ENCODE measurements at regions not wholly inside any gene's neighbourhood (a gene's known extent, or its start where the extent isn't known, plus 50 kb on each side); places are given as distances from the start of the nearest gene placed in this dataset.

DNA sequence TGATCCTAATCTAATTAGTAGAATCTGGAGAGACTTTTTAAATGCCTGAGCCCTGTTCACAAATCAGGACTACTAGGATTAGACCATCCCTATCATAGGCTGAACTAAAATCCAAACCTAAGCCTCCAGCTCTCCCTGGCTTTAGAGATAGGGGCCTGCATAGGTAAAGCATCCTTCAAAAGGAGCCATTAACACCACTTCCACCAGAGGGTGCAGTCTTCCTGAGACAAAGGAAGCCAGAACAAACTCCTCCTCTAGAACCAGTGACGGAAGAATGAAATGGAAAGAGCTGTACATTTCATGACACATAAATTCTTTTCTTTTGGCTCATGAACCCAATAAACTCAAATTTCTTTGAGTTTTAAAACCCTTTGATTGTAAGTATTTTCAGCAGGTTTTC, 291.2 kb upstream of the ADGRB3 start:
- Histone ChIP-seq H3K4me2 (no peak overlapping the region), H3K4me1 (no peaks in the 10 kb centered on the region), H3K4me3 (no peak overlapping the region), H3K27ac (no peak overlapping the region), H3K9me3 (no peaks in the 10 kb centered on the region)
- 33% methylated on average over 1 of the region's 1 CpG for WGBS (ENCODE audit: missing lambda C conversion rate)
- DNase-seq (ENCODE audit: low read depth in 1 of 2, low spot score in 1 of 2) (peak; percentile 1 to 48), FAIRE-seq (no peak), ATAC-seq (peak in 1 of 2 experiments; percentile 60; a peak in 2 of 6 replicates)
- POLR2A ChIA-PET, result no interaction called here
- CTCF ChIA-PET, result no interaction called here
- TF ChIP-seq ELK1 (IDR thresholded peaks at IDR 0.05; ENCODE audit: low read depth, low read length) (no peak), CHD4 (IDR thresholded peaks at IDR 0.05; ENCODE audit: borderline replicate concordance) (no peak), EHMT2 (IDR thresholded peaks at IDR 0.05; ENCODE audit: low read depth) (no peak), FOXS1 (CRISPR knock-in tag; IDR thresholded peaks at IDR 0.05) (no peak), RAD21 (conservative IDR thresholded peaks at IDR 0.05 in 1 of 2, IDR thresholded peaks at IDR 0.05 in 1 of 2) (peak in 1 of 2 experiments; percentile 16; a peak in 1 of 5 replicates)

GRCh38 chr6:68342286-68342685, 292.8 kb upstream of the ADGRB3 start:
- CTCF ChIA-PET, result no interaction called here
- FAIRE-seq (no peak), DNase-seq (ENCODE audit: low read depth in 1 of 2, low spot score in 1 of 2) (no peak), ATAC-seq (no peak)
- Histone ChIP-seq H3K9me3 (no peaks in the 10 kb centered on the region), H3K27ac (no peak overlapping the region), H3K4me2 (no peak overlapping the region), H3K4me1 (no peaks in the 10 kb centered on the region), H3K4me3 (no peak overlapping the region)
- POLR2A ChIA-PET, result no interaction called here
- no peak for TF ChIP-seq HOXB5 (CRISPR knock-in tag; IDR thresholded peaks at IDR 0.05)
- no peak for TF ChIP-seq POLR2A (IDR thresholded peaks at IDR 0.05; ENCODE audit: low read length)
- WGBS (ENCODE audit: missing lambda C conversion rate), result 10% methylated on average over 1 of the region's 1 CpG

- no peak for FAIRE-seq
- Histone ChIP-seq H3K9me3 (no peaks in the 10 kb centered on the region), H3K4me3 (no peak overlapping the region), H3K4me2 (no peak overlapping the region), H3K4me1 (no peaks in the 10 kb centered on the region), H3K27ac (no peak overlapping the region)
- no peak for ATAC-seq
- TF ChIP-seq ZNF302 (CRISPR knock-in tag; IDR thresholded peaks at IDR 0.05) (no peak), NFE2L2 (conservative IDR thresholded peaks at IDR 0.05; ENCODE audit: low read length) (no peak), SREBF2 (IDR thresholded peaks at IDR 0.05) (no peak), NPAS2 (CRISPR knock-in tag; IDR thresholded peaks at IDR 0.05; ENCODE audit: borderline replicate concordance) (no peak), HEYL (CRISPR knock-in tag; IDR thresholded peaks at IDR 0.05) (no peak), HOXB13 (CRISPR knock-in tag; IDR thresholded peaks at IDR 0.05; ENCODE audit: low read depth) (no peak), MYC (IDR thresholded peaks at IDR 0.05; ENCODE audit: borderline replicate concordance, low read length) (no peak), MAFK (IDR thresholded peaks at IDR 0.05; ENCODE audit: partially characterized antibody) (no peak), JUN (IDR thresholded peaks at IDR 0.05) (no peak), CBX8 (IDR thresholded peaks at IDR 0.05) (no peak)
- TF ChIP-seq, protein P1, sequence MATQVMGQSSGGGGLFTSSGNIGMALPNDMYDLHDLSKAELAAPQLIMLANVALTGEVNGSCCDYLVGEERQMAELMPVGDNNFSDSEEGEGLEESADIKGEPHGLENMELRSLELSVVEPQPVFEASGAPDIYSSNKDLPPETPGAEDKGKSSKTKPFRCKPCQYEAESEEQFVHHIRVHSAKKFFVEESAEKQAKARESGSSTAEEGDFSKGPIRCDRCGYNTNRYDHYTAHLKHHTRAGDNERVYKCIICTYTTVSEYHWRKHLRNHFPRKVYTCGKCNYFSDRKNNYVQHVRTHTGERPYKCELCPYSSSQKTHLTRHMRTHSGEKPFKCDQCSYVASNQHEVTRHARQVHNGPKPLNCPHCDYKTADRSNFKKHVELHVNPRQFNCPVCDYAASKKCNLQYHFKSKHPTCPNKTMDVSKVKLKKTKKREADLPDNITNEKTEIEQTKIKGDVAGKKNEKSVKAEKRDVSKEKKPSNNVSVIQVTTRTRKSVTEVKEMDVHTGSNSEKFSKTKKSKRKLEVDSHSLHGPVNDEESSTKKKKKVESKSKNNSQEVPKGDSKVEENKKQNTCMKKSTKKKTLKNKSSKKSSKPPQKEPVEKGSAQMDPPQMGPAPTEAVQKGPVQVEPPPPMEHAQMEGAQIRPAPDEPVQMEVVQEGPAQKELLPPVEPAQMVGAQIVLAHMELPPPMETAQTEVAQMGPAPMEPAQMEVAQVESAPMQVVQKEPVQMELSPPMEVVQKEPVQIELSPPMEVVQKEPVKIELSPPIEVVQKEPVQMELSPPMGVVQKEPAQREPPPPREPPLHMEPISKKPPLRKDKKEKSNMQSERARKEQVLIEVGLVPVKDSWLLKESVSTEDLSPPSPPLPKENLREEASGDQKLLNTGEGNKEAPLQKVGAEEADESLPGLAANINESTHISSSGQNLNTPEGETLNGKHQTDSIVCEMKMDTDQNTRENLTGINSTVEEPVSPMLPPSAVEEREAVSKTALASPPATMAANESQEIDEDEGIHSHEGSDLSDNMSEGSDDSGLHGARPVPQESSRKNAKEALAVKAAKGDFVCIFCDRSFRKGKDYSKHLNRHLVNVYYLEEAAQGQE (IDR thresholded peaks at IDR 0.05), result no peak
- ChIA-PET CTCF (no interaction called here), POLR2A (no interaction called here)
- no peak for DNase-seq (ENCODE audit: low read depth in 1 of 2, low spot score in 1 of 2)
Measured at GRCh38 chr6:68339488-68340131, 295.5 kb upstream of the ADGRB3 start.

Measured in A549 (cell line).